Pulmonary artery endothelial cell (primary cell): ENCODE measurements at regions not wholly inside any gene's neighbourhood (a gene's known extent, or its start where the extent isn't known, plus 50 kb on each side); places are given as distances from the start of the nearest gene placed in this dataset.

Experiments
- DNase-seq: peaks from one replicate; pipeline ENCODE4 v3.0.0-alpha.2; 2011; ENCODE audit warnings: low read depth, low spot score

GRCh38 chr2:65658881-65659280 lies 226.5 kb upstream of the SPRED2 start:
- no peak for DNase-seq

- no peak for DNase-seq
These were observed 225.9 kb upstream of the SPRED2 start for GRCh38 chr2:65658266-65658665.

DNA sequence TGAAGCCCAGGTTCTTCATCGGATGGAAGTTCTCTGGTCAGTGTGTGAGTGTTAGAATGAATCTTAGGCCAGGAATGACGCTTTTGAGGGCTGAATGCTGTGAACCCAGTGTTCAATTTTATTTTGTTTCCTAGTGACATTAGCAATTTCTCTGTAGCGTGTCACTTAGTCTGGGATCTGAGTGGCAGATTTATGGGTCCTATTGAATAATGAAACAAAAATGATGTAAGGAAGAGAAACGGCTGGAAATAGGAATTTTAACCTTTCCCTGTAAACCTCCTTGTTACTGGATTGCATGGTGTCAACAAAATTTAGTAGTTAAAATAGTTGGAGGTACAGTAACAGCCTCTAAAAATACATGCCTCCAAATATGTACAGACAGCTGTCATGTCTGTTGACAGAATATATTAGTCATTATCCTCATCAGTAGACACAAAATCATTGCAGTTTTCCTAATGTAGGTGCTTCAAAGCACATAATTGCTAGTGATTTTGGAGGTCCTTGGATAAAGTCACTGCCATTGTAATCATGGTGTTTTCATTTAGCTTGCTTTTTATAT lies 223.8 kb upstream of the SPRED2 start:
- no peak for DNase-seq

GRCh38 chr2:65655000-65655399 lies 222.6 kb upstream of the SPRED2 start:
- no peak for DNase-seq

- no peak for DNase-seq
These were observed 222.1 kb upstream of the SPRED2 start for GRCh38 chr2:65654496-65654895.

- no peak for DNase-seq
These were observed 219.7 kb upstream of the SPRED2 start for GRCh38 chr2:65652066-65652465.

GRCh38 chr2:65649811-65650589 lies 217.6 kb upstream of the SPRED2 start:
- no peak for DNase-seq

DNA sequence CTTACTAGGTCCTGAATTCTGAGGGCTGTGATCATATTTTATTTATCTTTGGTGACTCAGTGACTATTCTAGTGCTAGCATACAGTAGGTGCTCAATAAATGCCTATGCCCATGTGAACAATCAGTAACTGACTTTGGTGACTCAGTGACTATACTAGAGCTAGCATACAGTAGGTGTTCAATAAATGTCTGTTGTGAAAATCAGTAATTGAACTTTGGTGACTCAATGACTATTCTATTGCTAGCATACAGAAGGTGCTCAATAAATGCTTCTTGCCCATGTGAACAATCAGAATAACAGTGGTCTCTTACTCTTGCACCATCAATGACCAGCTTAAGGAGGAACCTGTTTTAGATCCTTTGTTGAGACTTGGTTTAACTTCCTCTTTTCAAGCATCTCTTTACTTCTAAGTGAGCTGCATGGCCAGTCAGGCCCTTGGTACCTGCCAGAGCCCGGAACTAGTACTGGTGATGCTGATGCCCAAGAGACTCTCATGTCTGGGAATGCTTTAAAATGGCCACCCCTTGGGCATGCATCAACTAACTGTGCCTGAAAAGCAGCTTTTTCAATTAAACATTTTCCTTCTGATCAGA lies 214.9 kb upstream of the SPRED2 start:
- DNase-seq = no peak

DNA sequence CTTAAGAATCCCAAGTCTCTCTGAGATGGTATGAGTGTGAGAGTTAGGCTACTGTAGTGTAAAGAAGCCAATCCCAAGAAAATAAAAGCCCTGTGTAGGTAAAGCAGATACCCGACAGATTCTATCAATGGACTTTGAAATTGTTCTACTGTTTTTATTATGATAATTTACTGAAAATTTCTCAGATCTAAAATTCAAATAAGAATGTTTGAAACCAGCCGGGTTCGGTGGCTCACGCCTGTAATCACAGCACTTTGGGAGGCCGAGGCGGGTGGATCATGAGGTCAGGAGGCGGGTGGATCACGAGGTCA lies 208.3 kb upstream of the SPRED2 start:
- no peak for DNase-seq

DNA sequence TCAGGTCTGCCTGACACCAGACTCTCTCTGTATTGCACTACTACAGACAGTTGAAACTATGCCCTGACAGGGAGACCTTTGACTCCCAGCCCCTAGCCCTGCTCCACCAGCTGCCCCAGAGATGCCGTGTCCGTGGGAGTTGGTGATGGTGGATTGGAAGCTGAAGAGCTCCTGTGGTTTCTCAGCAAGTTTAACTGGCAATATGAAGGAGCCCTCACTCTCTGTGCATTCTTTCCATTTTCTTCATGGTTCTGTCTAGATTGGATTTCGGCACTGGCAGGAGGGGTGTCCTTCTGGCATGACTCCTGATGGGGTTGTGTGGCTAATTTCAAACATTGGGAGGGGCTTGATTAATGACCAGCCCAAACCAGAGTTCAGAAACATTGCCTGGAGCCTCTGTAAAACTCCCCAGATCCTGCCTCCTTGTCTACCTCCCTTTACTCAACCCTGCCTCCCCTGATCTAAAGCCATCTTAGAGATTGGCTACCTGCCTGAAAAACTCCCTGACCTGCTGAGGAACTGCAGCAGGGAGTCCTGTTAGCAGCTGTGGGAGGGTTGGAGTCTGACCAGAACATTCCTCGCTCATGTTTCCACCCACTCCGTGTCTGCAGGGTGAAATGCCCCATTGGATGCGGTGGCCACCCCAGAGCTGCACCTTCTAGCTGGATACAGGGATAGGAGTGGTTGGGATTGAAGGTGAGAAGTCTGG lies 206.9 kb upstream of the SPRED2 start:
- DNase-seq = no peak

- no peak for DNase-seq
These were observed 206.0 kb upstream of the SPRED2 start for GRCh38 chr2:65638443-65638842.

- DNase-seq = no peak
These were observed 204.5 kb upstream of the SPRED2 start for GRCh38 chr2:65636813-65637483.

- no peak for DNase-seq
These were observed 203.6 kb upstream of the SPRED2 start for GRCh38 chr2:65636024-65636423.

- no peak for DNase-seq
These were observed 201.9 kb upstream of the SPRED2 start for GRCh38 chr2:65634304-65634703.

GRCh38 chr2:65630643-65631042 lies 198.2 kb upstream of the SPRED2 start:
- no peak for DNase-seq

DNA sequence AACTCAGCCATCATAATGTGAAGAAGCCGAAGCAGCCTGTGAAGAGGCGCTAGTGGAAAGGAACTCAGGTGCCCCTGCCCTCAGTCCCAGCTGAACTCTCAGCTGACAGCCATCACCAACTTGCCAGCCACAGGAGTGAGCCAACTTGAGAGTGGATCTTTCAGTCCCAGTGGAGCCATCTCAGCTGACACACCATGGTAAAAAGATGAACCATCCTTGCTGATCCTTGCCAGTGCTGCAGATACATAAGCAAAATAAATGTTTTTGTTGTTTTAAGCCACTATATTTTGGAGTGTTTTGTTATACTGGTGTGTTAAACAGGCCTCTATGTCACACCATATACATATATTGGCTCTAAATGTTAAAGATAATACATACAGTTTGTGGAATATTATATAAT lies 195.8 kb upstream of the SPRED2 start:
- DNase-seq = no peak

DNA sequence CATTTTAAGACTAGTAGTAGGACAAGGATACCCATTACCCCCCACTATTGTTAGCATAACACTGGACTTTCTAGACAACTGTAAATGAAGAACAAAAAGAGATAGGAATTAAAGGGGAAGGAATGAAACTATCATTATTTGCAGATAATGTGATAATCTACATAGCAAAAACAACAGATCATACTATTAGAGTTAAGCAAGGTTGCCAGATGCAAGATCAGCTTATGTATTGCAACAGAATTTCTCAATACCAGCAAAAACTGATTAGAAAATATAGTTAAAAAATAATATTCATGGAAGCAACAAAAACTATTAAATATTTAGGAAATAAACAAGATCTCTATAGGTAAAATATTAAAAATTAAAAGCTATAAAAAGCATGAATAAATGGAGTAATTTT lies 194.4 kb upstream of the SPRED2 start:
- no peak for DNase-seq

DNA sequence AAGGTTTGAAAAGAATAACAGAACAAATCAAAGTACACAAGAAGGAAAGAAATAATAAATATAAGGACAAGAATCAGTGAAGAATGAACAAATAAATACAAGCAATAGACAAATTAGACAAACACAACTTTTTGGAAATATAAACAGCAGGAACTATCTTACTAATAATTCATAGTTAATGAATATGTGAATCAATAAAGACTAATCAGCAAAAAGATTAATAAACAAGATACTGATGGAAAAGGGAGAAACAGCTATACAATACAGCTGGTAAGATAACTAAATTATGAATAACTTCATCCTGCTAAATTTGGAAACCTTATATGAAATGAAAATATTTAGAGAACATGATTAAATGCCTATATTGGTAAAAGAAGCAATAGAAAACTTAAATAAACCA lies 193.6 kb upstream of the SPRED2 start:
- DNase-seq = no peak

- no peak for DNase-seq
These were observed 190.6 kb upstream of the SPRED2 start for GRCh38 chr2:65622951-65623535.

GRCh38 chr2:65622499-65622898 lies 190.1 kb upstream of the SPRED2 start:
- no peak for DNase-seq

DNA sequence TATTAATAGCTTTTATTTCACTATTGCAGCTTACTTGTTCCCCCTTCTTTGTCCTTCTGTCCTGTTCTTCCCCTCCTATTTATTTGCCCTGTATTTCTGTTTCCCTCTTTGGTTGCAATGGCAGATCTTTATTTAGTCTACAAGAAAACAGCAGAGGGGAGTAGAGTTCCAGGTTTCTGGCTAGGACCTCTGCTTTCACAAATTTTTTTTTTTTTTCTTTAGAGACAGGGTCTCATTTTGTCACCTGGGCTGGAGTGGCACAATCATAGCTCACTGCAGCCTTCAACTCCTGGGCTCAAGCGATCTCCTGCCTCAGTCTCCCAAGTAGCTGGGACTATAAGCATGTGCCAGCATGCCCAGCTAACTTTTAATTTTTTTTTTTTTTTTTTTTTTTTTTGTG lies 188.1 kb upstream of the SPRED2 start:
- no peak for DNase-seq

- DNase-seq = no peak
These were observed 187.6 kb upstream of the SPRED2 start for GRCh38 chr2:65620026-65620425.
